SK-N-SH treated with all-trans-retinoic acid at 6 μM for 48 hours (cell line): ENCODE measurements at regions not wholly inside any gene's neighbourhood (a gene's known extent, or its start where the extent isn't known, plus 50 kb on each side); places are given as distances from the start of the nearest gene placed in this dataset.

Source experiments
- ATAC-seq: fragments of 200-7000 bp; cut with Tn5 transposase; 3 replicates; pipeline ENCODE4 v1.9.1; 2020; ENCODE audit warnings: mild to moderate bottlenecking, moderate library complexity
- ARNTL ChIP-seq: fragments of 450-650 bp; formaldehyde crosslinking; IDR thresholded peaks from 2 replicates; pipeline ENCODE4 v1.5.0; 2020; ENCODE audit warnings: low read depth, mild to moderate bottlenecking, moderate library complexity, borderline replicate concordance
- BACH2 ChIP-seq: fragments of 250-450 bp; sonication (Bioruptor Pico); IDR thresholded peaks from 2 replicates; pipeline ENCODE4 v1.9.0; 2021; ENCODE audit warnings: mild to moderate bottlenecking, borderline replicate concordance
- CSDC2 ChIP-seq: fragments of 250-450 bp; sonication (Bioruptor Pico); IDR thresholded peaks from 2 replicates; pipeline ENCODE4 v1.5.0; 2020; ENCODE audit warnings: mild to moderate bottlenecking, moderate library complexity
- CSRNP3 ChIP-seq: fragments of 250-450 bp; sonication (Bioruptor Pico); IDR thresholded peaks from 2 replicates; pipeline ENCODE4 v1.5.1; 2021; ENCODE audit warnings: mild to moderate bottlenecking, moderate library complexity
- ESRRG ChIP-seq: fragments of 250-450 bp; sonication (Bioruptor Pico); IDR thresholded peaks from 2 replicates; pipeline ENCODE4 v1.6.1; 2021; ENCODE audit warnings: mild to moderate bottlenecking
- GLIS3 ChIP-seq: fragments of 250-450 bp; sonication (Bioruptor Pico); IDR thresholded peaks from 2 replicates; pipeline ENCODE4 v1.5.0; 2020; ENCODE audit warnings: mild to moderate bottlenecking, moderate library complexity
- ISL1 ChIP-seq: fragments of 250-450 bp; sonication (Bioruptor Pico); IDR thresholded peaks from 2 replicates; pipeline ENCODE4 v2.1.2; 2022; ENCODE audit warnings: mild to moderate bottlenecking, moderate library complexity
- OSR1 ChIP-seq: fragments of 250-450 bp; sonication (Bioruptor Pico); IDR thresholded peaks from 2 replicates; pipeline ENCODE4 v1.8.0; 2022; ENCODE audit warnings: moderate library complexity, mild to moderate bottlenecking, inconsistent platforms
- RARB ChIP-seq: fragments of 250-450 bp; sonication (Bioruptor Pico); IDR thresholded peaks from 2 replicates; pipeline ENCODE4 v1.8.0; 2021; ENCODE audit warnings: mild to moderate bottlenecking, moderate library complexity
- SNAI2 ChIP-seq: fragments of 250-450 bp; sonication (Bioruptor Pico); IDR thresholded peaks from 2 replicates; pipeline ENCODE4 v1.5.0; 2020; ENCODE audit warnings: mild to moderate bottlenecking, moderate library complexity
- TCF4 ChIP-seq: fragments of 250-450 bp; sonication (Bioruptor Pico); IDR thresholded peaks from 2 replicates; pipeline ENCODE4 v1.8.0; 2021; ENCODE audit warnings: mild to moderate bottlenecking, moderate library complexity, borderline replicate concordance
- TOX ChIP-seq: fragments of 250-450 bp; sonication (Bioruptor Pico); IDR thresholded peaks from 2 replicates; pipeline ENCODE4 v1.8.0; 2021; ENCODE audit warnings: mild to moderate bottlenecking, moderate library complexity, borderline replicate concordance
- ZC3H10 ChIP-seq: fragments of 250-450 bp; sonication (Bioruptor Pico); IDR thresholded peaks from 2 replicates; pipeline ENCODE4 v1.5.1; 2021; ENCODE audit warnings: mild to moderate bottlenecking, moderate library complexity
- ZFP3 ChIP-seq: fragments of 250-450 bp; sonication (Bioruptor Pico); IDR thresholded peaks from 2 replicates; pipeline ENCODE4 v1.5.0; 2020; ENCODE audit warnings: mild to moderate bottlenecking, moderate library complexity
- ZFP30 ChIP-seq: fragments of 450-650 bp; formaldehyde crosslinking; IDR thresholded peaks from 2 replicates; pipeline ENCODE4 v1.5.0; 2022; ENCODE audit warnings: mild to moderate bottlenecking, moderate library complexity
- ZNF8 ChIP-seq: fragments of 450-650 bp; formaldehyde crosslinking; IDR thresholded peaks from 2 replicates; pipeline ENCODE4 v1.5.0; 2020; ENCODE audit warnings: mild to moderate bottlenecking, moderate library complexity
- TF ChIP-seq, protein P1 (sequence below): fragments of 250-450 bp; sonication (Bioruptor Pico); IDR thresholded peaks from 2 replicates; pipeline ENCODE4 v1.8.0; 2021; ENCODE audit warnings: low read depth, mild to moderate bottlenecking, moderate library complexity, borderline replicate concordance
- TF ChIP-seq, protein P2 (sequence below): fragments of 250-450 bp; sonication (Bioruptor Pico); IDR thresholded peaks from 2 replicates; pipeline ENCODE4 v1.8.0; 2020; ENCODE audit warnings: mild to moderate bottlenecking, moderate library complexity, borderline replicate concordance
- TF ChIP-seq, protein P3 (sequence below): fragments of 250-450 bp; sonication (Bioruptor Pico); IDR thresholded peaks from 2 replicates; pipeline ENCODE4 v1.5.1; 2020; ENCODE audit warnings: low read depth, mild to moderate bottlenecking, moderate library complexity
- TF ChIP-seq, protein P4 (sequence below): fragments of 250-450 bp; sonication (Bioruptor Pico); IDR thresholded peaks from 2 replicates; pipeline ENCODE4 v1.5.0; 2020; ENCODE audit warnings: mild to moderate bottlenecking, moderate library complexity

DNA sequence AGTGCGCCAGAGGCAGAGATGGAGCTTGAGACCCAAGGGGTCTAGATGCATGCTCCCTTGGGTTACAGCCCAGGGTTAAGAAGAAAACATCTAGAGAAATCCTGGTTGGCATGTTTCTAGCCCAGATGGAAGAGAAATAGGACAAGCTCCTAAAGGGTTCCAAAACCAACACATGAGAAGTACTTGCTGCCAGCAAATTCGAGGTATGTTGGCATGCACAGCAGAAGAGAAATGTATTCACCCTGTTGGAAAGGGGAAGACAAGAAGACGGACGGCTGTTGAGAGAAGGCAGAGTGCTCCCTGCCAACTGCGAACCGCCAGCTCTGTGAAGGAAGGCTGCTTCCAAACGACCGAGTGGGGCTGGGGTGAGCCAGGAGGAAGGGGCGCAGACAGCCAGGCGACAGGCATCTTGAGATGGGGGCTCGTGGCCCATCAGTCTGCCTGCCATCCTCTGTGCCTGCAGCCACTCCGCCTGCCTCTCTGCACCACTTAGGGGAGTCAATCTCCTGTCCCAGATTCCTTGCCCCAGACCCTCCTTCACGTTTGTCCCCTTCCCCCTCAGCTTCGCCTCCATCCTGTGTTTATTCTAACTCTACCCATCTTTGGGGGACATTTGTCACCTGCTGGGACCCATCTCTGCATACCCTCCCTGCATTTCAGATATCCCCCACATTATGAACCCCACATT, 249.2 kb downstream of the CDC5L start:
- TF ChIP-seq, protein P1, sequence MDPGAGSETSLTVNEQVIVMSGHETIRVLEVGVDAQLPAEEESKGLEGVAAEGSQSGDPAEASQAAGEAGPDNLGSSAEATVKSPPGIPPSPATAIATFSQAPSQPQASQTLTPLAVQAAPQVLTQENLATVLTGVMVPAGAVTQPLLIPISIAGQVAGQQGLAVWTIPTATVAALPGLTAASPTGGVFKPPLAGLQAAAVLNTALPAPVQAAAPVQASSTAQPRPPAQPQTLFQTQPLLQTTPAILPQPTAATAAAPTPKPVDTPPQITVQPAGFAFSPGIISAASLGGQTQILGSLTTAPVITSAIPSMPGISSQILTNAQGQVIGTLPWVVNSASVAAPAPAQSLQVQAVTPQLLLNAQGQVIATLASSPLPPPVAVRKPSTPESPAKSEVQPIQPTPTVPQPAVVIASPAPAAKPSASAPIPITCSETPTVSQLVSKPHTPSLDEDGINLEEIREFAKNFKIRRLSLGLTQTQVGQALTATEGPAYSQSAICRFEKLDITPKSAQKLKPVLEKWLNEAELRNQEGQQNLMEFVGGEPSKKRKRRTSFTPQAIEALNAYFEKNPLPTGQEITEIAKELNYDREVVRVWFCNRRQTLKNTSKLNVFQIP (CRISPR knock-in tag) = no peak
- TF ChIP-seq, protein P2, sequence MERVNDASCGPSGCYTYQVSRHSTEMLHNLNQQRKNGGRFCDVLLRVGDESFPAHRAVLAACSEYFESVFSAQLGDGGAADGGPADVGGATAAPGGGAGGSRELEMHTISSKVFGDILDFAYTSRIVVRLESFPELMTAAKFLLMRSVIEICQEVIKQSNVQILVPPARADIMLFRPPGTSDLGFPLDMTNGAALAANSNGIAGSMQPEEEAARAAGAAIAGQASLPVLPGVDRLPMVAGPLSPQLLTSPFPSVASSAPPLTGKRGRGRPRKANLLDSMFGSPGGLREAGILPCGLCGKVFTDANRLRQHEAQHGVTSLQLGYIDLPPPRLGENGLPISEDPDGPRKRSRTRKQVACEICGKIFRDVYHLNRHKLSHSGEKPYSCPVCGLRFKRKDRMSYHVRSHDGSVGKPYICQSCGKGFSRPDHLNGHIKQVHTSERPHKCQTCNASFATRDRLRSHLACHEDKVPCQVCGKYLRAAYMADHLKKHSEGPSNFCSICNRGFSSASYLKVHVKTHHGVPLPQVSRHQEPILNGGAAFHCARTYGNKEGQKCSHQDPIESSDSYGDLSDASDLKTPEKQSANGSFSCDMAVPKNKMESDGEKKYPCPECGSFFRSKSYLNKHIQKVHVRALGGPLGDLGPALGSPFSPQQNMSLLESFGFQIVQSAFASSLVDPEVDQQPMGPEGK = no peak
- TF ChIP-seq, protein P3, sequence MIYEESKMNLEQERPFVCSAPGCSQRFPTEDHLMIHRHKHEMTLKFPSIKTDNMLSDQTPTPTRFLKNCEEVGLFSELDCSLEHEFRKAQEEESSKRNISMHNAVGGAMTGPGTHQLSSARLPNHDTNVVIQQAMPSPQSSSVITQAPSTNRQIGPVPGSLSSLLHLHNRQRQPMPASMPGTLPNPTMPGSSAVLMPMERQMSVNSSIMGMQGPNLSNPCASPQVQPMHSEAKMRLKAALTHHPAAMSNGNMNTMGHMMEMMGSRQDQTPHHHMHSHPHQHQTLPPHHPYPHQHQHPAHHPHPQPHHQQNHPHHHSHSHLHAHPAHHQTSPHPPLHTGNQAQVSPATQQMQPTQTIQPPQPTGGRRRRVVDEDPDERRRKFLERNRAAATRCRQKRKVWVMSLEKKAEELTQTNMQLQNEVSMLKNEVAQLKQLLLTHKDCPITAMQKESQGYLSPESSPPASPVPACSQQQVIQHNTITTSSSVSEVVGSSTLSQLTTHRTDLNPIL (CRISPR knock-in tag) = no peak
- no peak for TF ChIP-seq ZFP3
- TF ChIP-seq TOX (CRISPR knock-in tag) = no peak
- TF ChIP-seq CSRNP3 = no peak
- TF ChIP-seq ZC3H10 = no peak
- no peak for TF ChIP-seq CSDC2
- TF ChIP-seq ZFP30 (CRISPR knock-in tag) = no peak
- no peak for TF ChIP-seq TCF4 (CRISPR knock-in tag)
- TF ChIP-seq BACH2 = no peak
- TF ChIP-seq ISL1 (CRISPR knock-in tag) = no peak
- TF ChIP-seq ARNTL (CRISPR knock-in tag) = no peak
- no peak for TF ChIP-seq OSR1
- no peak for TF ChIP-seq RARB (CRISPR knock-in tag)
- TF ChIP-seq GLIS3 = no peak
- TF ChIP-seq, protein P4, sequence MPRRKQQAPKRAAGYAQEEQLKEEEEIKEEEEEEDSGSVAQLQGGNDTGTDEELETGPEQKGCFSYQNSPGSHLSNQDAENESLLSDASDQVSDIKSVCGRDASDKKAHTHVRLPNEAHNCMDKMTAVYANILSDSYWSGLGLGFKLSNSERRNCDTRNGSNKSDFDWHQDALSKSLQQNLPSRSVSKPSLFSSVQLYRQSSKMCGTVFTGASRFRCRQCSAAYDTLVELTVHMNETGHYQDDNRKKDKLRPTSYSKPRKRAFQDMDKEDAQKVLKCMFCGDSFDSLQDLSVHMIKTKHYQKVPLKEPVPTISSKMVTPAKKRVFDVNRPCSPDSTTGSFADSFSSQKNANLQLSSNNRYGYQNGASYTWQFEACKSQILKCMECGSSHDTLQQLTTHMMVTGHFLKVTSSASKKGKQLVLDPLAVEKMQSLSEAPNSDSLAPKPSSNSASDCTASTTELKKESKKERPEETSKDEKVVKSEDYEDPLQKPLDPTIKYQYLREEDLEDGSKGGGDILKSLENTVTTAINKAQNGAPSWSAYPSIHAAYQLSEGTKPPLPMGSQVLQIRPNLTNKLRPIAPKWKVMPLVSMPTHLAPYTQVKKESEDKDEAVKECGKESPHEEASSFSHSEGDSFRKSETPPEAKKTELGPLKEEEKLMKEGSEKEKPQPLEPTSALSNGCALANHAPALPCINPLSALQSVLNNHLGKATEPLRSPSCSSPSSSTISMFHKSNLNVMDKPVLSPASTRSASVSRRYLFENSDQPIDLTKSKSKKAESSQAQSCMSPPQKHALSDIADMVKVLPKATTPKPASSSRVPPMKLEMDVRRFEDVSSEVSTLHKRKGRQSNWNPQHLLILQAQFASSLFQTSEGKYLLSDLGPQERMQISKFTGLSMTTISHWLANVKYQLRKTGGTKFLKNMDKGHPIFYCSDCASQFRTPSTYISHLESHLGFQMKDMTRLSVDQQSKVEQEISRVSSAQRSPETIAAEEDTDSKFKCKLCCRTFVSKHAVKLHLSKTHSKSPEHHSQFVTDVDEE (CRISPR knock-in tag) = no peak
- no peak for TF ChIP-seq ZNF8 (CRISPR knock-in tag)
- TF ChIP-seq, all 23 proteins: peak for 0
- no peak for ATAC-seq

DNA sequence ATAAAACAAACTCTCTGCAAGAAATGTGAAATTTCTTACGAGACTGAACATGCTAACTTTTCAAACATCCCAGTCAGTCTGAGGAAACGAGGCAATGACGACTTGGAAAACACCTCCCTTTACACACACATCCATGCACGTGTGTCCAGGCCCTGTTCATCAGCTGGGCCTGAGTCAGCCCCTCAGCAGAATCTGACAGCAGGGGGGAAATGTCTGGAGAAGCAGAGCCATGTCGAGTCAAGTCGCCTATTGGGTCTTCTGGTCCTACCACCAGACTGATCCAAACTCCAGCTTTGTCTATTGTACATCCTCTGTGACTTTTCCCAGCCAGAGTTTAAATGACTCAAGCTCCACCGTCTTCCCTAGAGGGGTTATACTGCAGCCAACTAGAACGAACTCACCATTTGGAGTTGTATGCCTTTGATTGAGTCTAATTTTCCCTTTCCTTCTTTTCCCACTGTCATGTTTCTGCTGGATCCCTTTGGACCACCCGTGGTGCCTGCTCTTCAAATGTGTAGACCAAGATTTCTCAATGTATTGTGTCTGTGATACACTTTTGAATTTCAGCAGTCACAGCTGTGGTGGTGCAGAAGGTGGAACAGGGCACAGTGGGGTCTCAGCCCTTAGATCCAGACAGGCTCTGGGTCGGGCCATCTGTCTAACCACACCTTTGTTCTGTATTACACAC, 254.0 kb downstream of the CDC5L start:
- no peak for ATAC-seq
- TF ChIP-seq TCF4 (CRISPR knock-in tag) (no peak), ESRRG (no peak), RARB (CRISPR knock-in tag) (no peak), OSR1 (no peak), ZFP30 (CRISPR knock-in tag) (no peak)

GRCh38 chr6:44642349-44642748, 254.8 kb downstream of the CDC5L start:
- ATAC-seq = no peak
- no peak for TF ChIP-seq ZFP30 (CRISPR knock-in tag)
- no peak for TF ChIP-seq SNAI2 (CRISPR knock-in tag)
